ENCODE measurements at regions not wholly inside any gene's neighbourhood (a gene's known extent, or its start where the extent isn't known, plus 50 kb on each side); places are given as distances from the start of the nearest gene placed in this dataset.

DNA sequence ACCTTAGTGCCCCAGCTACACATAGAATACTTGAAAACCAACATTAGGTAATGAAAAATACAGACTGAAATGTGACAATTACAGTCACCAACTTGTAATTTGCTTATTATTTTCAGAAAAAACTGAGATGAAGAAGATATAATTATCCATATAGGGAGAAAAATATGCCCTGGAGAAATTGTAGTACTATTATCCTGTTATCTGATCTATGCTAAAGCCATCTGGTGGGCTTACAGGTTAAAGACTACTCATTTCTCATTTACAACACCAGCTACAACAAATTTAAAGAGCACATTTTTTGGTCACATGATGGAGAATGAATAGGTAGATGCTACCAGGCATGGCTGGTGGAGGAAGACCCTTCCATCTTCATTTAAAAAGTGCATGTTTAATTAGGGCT lies 79.6 kb upstream of the NYAP2 start (continued):
- TF ChIP-seq HMGXB4 (CRISPR knock-in tag; IDR thresholded peaks at IDR 0.05), result no peak
- TF ChIP-seq ZMAT4 (CRISPR knock-in tag; IDR thresholded peaks at IDR 0.05), result no peak
- no peak for TF ChIP-seq ZNF532 (CRISPR knock-in tag; IDR thresholded peaks at IDR 0.05; ENCODE audit: borderline replicate concordance)
- TF ChIP-seq TEAD4 (CRISPR knock-in tag; IDR thresholded peaks at IDR 0.05), result no peak

DNA sequence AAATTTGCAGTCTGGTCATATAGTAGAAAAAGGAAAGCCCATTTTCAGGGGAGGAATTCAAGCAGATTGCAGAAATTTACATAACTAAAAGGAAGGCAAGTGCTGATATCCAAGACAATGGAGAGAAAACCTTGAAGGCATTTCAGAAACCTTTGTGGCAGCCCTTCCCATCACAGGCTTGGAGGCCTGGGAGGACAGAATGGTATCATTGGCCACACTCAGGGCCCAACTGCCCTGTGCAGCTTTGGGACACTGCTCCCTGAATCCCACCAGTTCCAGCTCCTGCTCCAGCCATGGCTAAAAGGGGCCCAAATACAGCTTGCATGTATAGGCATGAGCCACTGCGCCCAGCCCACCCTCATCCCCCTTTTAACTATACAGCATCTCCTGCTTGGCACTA lies 81.1 kb upstream of the NYAP2 start:
- POLR2A ChIA-PET, result no interaction called here
- H3K27me3 Mint-ChIP-seq (ENCODE audit: low read depth), result no peaks in the 10 kb centered on the region

DNA sequence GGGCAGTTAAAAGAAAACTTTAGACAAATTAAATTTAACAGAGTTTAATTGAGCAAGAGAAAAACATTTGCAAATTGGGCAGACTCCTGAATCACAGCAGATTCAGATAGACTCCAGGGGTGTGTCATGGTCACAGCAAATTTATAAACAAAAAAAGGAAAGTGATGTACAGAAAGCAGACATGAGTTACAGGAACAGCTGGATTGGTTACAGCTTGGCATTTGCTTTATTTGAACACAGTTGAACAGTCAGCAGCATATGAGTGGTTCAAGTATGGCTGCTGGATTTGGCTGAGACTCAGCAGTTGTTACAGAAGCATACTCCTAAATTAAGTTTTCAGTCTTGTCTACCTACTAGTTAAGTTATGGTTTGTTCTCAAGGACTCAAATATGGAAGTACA lies 82.3 kb upstream of the NYAP2 start:
- POLR2A ChIA-PET, result no interaction called here
- no peaks in the 10 kb centered on the region for H3K4me1 Mint-ChIP-seq
- ATAC-seq, result no peak
- no peak for DNase-seq (ENCODE audit: low spot score)
- H3K27me3 Mint-ChIP-seq (ENCODE audit: low read depth), result no peaks in the 10 kb centered on the region
- CTCF ChIA-PET, result no interaction called here
- peaks cover 20% of the 10 kb centered on the region for H3K9me3 Mint-ChIP-seq
- H3K36me3 Mint-ChIP-seq, result peaks cover 16% of the 10 kb centered on the region
- no peak for TF ChIP-seq ATF1 (CRISPR knock-in tag; IDR thresholded peaks at IDR 0.05)
- TF ChIP-seq FOXJ3 (CRISPR knock-in tag; IDR thresholded peaks at IDR 0.05; ENCODE audit: borderline replicate concordance), result no peak
- no peak for TF ChIP-seq MAX (CRISPR knock-in tag; IDR thresholded peaks at IDR 0.05)
- no peak for TF ChIP-seq ERG (CRISPR knock-in tag; IDR thresholded peaks at IDR 0.05)
- no peak for TF ChIP-seq NFYB (CRISPR knock-in tag; conservative IDR thresholded peaks at IDR 0.05; ENCODE audit: low read depth)
- no peak for TF ChIP-seq ELF4 (CRISPR knock-in tag; IDR thresholded peaks at IDR 0.05; ENCODE audit: low read depth)
- TF ChIP-seq AFF4 (CRISPR knock-in tag; IDR thresholded peaks at IDR 0.05; ENCODE audit: borderline replicate concordance), result no peak
- H3K4me3 Mint-ChIP-seq, result no peak overlapping the region
- no peak overlapping the region for H3K27ac Mint-ChIP-seq

More for the DNA sequence above, 81.1 kb upstream of the NYAP2 start:
- Mint-ChIP-seq H3K4me3 (no peak overlapping the region), H3K36me3 (peaks cover 16% of the 10 kb centered on the region), H3K4me1 (no peaks in the 10 kb centered on the region), H3K27ac (no peak overlapping the region), H3K9me3 (peaks cover 23% of the 10 kb centered on the region)
- TF ChIP-seq USF1 (CRISPR knock-in tag; IDR thresholded peaks at IDR 0.05) (no peak), NR3C1 (CRISPR knock-in tag; conservative IDR thresholded peaks at IDR 0.05; ENCODE audit: low read depth) (no peak), GTF2I (CRISPR knock-in tag; conservative IDR thresholded peaks at IDR 0.05) (no peak)
- TF ChIP-seq, protein P1, sequence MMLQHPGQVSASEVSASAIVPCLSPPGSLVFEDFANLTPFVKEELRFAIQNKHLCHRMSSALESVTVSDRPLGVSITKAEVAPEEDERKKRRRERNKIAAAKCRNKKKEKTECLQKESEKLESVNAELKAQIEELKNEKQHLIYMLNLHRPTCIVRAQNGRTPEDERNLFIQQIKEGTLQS (CRISPR knock-in tag; conservative IDR thresholded peaks at IDR 0.05), result no peak
- DNase-seq (ENCODE audit: low spot score) (peak; percentile 18), ATAC-seq (no peak)
- CTCF ChIA-PET, result no interaction called here

Data from WTC11 (cell line).